Hepatocyte (in vitro differentiated cells): ENCODE measurements at regions not wholly inside any gene's neighbourhood (a gene's known extent, or its start where the extent isn't known, plus 50 kb on each side); places are given as distances from the start of the nearest gene placed in this dataset.
"Not testable (repeated sequence)": the region's sequence is repeated elsewhere in the genome, so short reads cannot be mapped to it uniquely, and the experiment has no call there.

Source experiments
- DNase-seq: peaks from one replicate; pipeline ENCODE4 v3.0.0-alpha.2; 2016; ENCODE audit warnings: low spot score
- H2AFZ ChIP-seq: fragments of 200-600 bp; sonication (generic); 2 replicates; pipeline ENCODE4 v1.6.0; 2016; ENCODE audit warnings: antibody characterized with exemption, mild to moderate bottlenecking
- H3K27ac ChIP-seq: fragments of 200-600 bp; sonication (generic); 2 replicates; pipeline ENCODE4 v1.5.1; 2016; ENCODE audit warnings: mild to moderate bottlenecking
- H3K27me3 ChIP-seq: fragments of 200-600 bp; sonication (generic); 2 replicates; pipeline ENCODE4 v1.6.1; 2016
- H3K36me3 ChIP-seq: fragments of 200-600 bp; sonication (generic); replicated peaks from 2 replicates; pipeline ENCODE4 v1.5.1; 2016; ENCODE audit warnings: low read depth; ENCODE audit not compliant: insufficient read depth
- H3K4me1 ChIP-seq: fragments of 200-600 bp; sonication (generic); 2 replicates; pipeline ENCODE4 v1.5.1; 2016; ENCODE audit warnings: mild to moderate bottlenecking, moderate library complexity; ENCODE audit not compliant: insufficient read depth
- H3K4me2 ChIP-seq: fragments of 200-600 bp; sonication (generic); 2 replicates; pipeline ENCODE4 v1.6.0; 2016
- H3K4me3 ChIP-seq: fragments of 200-600 bp; sonication (generic); 2 replicates; pipeline ENCODE4 v1.5.1; 2016; ENCODE audit warnings: mild to moderate bottlenecking
- H3K79me2 ChIP-seq: fragments of 200-600 bp; sonication (generic); 2 replicates; pipeline ENCODE4 v1.6.0; 2017; ENCODE audit warnings: mild to moderate bottlenecking
- H3K9me2 ChIP-seq: fragments of 200-600 bp; sonication (generic); replicated peaks from 2 replicates; pipeline ENCODE4 v1.6.0; 2017; ENCODE audit warnings: mild to moderate bottlenecking; ENCODE audit not compliant: insufficient read depth
- H3K9me3 ChIP-seq: fragments of 200-600 bp; sonication (generic); 2 replicates; pipeline ENCODE4 v1.5.1; 2016; ENCODE audit warnings: low read depth, mild to moderate bottlenecking
- H4K20me1 ChIP-seq: fragments of 200-600 bp; sonication (generic); 2 replicates; pipeline ENCODE4 v1.6.0; 2016; ENCODE audit warnings: mild to moderate bottlenecking; ENCODE audit not compliant: insufficient read depth, poor library complexity, severe bottlenecking
- CTCF ChIP-seq: fragments of 200-600 bp; sonication (generic); IDR thresholded peaks from 2 replicates; pipeline ENCODE4 v1.5.1; 2016; ENCODE audit warnings: antibody characterized with exemption, mild to moderate bottlenecking; ENCODE audit not compliant: poor library complexity
- EZH2 ChIP-seq: fragments of 200-600 bp; sonication (generic); IDR thresholded peaks from 2 replicates; pipeline ENCODE4 v1.6.1; 2016; ENCODE audit warnings: antibody characterized with exemption, mild to moderate bottlenecking, borderline replicate concordance
- EZH2phosphoT487 ChIP-seq: fragments of 200-600 bp; sonication (generic); IDR thresholded peaks from one replicate; pipeline ENCODE4 v1.6.1; 2018; ENCODE audit warnings: antibody characterized with exemption, mild to moderate bottlenecking, low read depth, moderate library complexity; ENCODE audit not compliant: unreplicated experiment, severe bottlenecking
- WGBS: methylation state at CpG from one replicate; pipeline ENCODE4 v1.1.6; 2016; ENCODE audit warnings: low lambda C conversion rate; ENCODE audit errors: missing lambda C conversion rate; 5-methylcytosine and 5-hydroxymethylcytosine counted together

GRCh38 chr14:27270716-27271115 lies 672.9 kb upstream of the NOVA1 start:
- H3K4me3 ChIP-seq = no peak overlapping the region
- whole genome bisulfite sequencing = 84% methylated on average over 6 of the region's 6 CpGs
- H3K4me1 ChIP-seq = no peaks in the 10 kb centered on the region
- no peak overlapping the region for H3K4me2 ChIP-seq
- no peak for DNase-seq
- H3K79me2 ChIP-seq = no peaks in the 10 kb centered on the region
- no peaks in the 10 kb centered on the region for H4K20me1 ChIP-seq
- H3K27me3 ChIP-seq = no peaks in the 10 kb centered on the region
- no peaks in the 10 kb centered on the region for H3K9me2 ChIP-seq
- TF ChIP-seq CTCF (no peak), EZH2phosphoT487 (no peak), EZH2 (no peak)
- no peak overlapping the region for H2AFZ ChIP-seq
- H3K27ac ChIP-seq = no peak overlapping the region
- H3K9me3 ChIP-seq = no peaks in the 10 kb centered on the region
- no peaks in the 10 kb centered on the region for H3K36me3 ChIP-seq

- Histone ChIP-seq H3K27me3 (no peaks in the 10 kb centered on the region), H3K36me3 (no peaks in the 10 kb centered on the region), H3K79me2 (no peaks in the 10 kb centered on the region), H3K9me3 (no peaks in the 10 kb centered on the region), H3K9me2 (no peaks in the 10 kb centered on the region), H3K4me3 (no peak overlapping the region), H3K4me2 (no peak overlapping the region), H4K20me1 (no peaks in the 10 kb centered on the region), H3K27ac (no peak overlapping the region), H3K4me1 (no peaks in the 10 kb centered on the region), H2AFZ (no peak overlapping the region)
- WGBS = 48% methylated on average over 2 of the region's 2 CpGs
- no peak for DNase-seq
- no peak for TF ChIP-seq EZH2phosphoT487
- no peak for TF ChIP-seq EZH2
- TF ChIP-seq CTCF = no peak
Measured at GRCh38 chr14:27278341-27278740, 680.5 kb upstream of the NOVA1 start.

- Histone ChIP-seq H3K9me2 (no peaks in the 10 kb centered on the region), H3K9me3 (no peaks in the 10 kb centered on the region), H3K4me3 (no peak overlapping the region), H2AFZ (no peak overlapping the region), H3K36me3 (no peaks in the 10 kb centered on the region), H4K20me1 (no peaks in the 10 kb centered on the region), H3K27ac (no peak overlapping the region), H3K27me3 (no peaks in the 10 kb centered on the region), H3K4me2 (no peak overlapping the region), H3K79me2 (no peaks in the 10 kb centered on the region), H3K4me1 (no peaks in the 10 kb centered on the region)
- no peak for DNase-seq
- TF ChIP-seq EZH2phosphoT487 (no peak), EZH2 (no peak), CTCF (no peak)
Measured at GRCh38 chr14:27305441-27305945, 707.7 kb upstream of the NOVA1 start.

- H3K27ac ChIP-seq, H3K4me1 ChIP-seq, H3K79me2 ChIP-seq, H3K27me3 ChIP-seq, H4K20me1 ChIP-seq, H3K36me3 ChIP-seq, H3K9me2 ChIP-seq, H2AFZ ChIP-seq, H3K4me2 ChIP-seq, H3K4me3 ChIP-seq, DNase-seq, H3K9me3 ChIP-seq: not testable (repeated sequence)
- 95% methylated on average over 7 of the region's 7 CpGs for WGBS
Measured at GRCh38 chr14:27312730-27313129, 714.9 kb upstream of the NOVA1 start.
